ENCODE measurements at regions not wholly inside any gene's neighbourhood (a gene's known extent, or its start where the extent isn't known, plus 50 kb on each side); places are given as distances from the start of the nearest gene placed in this dataset.

DNA sequence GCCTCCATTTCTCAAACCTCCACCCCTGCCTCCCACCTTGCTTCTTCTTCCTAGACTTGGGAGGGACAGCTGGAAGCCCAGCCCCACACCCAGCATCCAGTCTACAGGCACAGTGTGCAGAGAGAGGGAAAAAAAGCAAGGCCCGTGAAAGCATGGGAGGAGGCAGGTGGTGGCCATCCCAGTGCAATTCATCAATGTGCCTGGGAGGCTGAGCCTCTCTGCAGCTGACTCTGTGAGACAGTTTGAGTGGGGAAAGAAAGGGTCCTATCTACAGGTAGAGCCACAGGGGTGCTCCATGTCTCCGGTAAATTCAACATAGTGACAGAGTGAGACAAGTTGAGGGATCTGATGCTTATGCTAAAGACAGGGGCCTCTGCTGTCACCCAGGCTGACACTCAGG is 340.6 kb downstream of the DYSF start:
- Histone ChIP-seq H3K9ac (ENCODE audit: low read length) (no peak overlapping the region), H3K27me3 (ENCODE audit: control insufficient read depth in 1 of 2, insufficient read depth in 2 of 2, low read length in 2 of 2) (no peaks in the 10 kb centered on the region), H3K27ac (ENCODE audit: low read depth, low read length) (no peak overlapping the region), H3K36me3 (ENCODE audit: insufficient read depth, low read length) (no peaks in the 10 kb centered on the region), H3K4me1 (ENCODE audit: insufficient read depth, low read length) (no peaks in the 10 kb centered on the region), H3K9me3 (ENCODE audit: low read length) (no peaks in the 10 kb centered on the region), H3K4me3 (ENCODE audit: low read depth in 1 of 2, low read length in 2 of 2) (no peak overlapping the region)

DNA sequence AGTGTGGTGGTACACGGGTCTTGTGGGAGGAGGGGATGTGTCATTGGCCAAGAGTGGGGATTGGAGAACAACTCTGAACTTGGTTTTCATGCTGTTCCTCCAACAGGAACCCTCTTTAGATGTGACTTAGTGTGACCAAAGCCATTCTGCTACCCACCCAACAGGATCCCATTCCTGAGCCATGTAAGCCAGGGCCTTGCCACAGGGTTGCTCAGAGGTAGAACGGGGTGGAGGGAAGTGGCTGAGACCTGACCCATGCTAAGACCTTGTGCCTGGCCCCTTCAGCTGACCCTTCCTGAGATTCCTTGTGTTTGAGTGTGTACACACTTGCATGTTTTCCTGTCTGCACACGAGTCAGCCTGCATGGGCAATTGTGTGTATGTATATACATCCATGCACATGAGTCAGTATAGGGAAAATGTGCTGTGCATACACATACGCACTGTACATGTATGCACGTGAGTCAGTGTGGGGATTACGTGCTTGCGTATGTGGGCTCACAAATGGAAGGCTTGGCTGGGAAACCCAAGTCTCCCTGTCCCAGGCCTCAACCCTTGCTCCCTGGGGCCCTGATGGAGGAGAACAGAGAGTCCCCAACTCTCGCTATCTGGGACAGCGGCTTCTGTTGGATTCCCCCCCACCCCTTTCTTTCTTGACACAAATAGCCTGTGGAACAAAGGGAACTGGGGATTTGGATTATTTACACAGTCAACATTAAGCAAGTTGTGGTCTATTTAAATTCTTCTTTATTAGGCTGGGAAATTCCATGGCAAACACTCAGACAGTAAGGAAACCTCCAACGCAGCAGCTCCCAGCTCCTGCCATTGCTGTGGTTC is 339.8 kb downstream of the DYSF start:
- Histone ChIP-seq H3K27ac (ENCODE audit: low read depth, low read length) (no peak overlapping the region), H3K9me3 (ENCODE audit: low read length) (no peaks in the 10 kb centered on the region), H3K4me3 (ENCODE audit: low read depth in 1 of 2, low read length in 2 of 2) (no peak overlapping the region), H3K36me3 (ENCODE audit: insufficient read depth, low read length) (no peaks in the 10 kb centered on the region), H3K27me3 (ENCODE audit: control insufficient read depth in 1 of 2, insufficient read depth in 2 of 2, low read length in 2 of 2) (no peaks in the 10 kb centered on the region), H3K9ac (ENCODE audit: low read length) (no peak overlapping the region), H3K4me1 (ENCODE audit: insufficient read depth, low read length) (no peaks in the 10 kb centered on the region)

DNA sequence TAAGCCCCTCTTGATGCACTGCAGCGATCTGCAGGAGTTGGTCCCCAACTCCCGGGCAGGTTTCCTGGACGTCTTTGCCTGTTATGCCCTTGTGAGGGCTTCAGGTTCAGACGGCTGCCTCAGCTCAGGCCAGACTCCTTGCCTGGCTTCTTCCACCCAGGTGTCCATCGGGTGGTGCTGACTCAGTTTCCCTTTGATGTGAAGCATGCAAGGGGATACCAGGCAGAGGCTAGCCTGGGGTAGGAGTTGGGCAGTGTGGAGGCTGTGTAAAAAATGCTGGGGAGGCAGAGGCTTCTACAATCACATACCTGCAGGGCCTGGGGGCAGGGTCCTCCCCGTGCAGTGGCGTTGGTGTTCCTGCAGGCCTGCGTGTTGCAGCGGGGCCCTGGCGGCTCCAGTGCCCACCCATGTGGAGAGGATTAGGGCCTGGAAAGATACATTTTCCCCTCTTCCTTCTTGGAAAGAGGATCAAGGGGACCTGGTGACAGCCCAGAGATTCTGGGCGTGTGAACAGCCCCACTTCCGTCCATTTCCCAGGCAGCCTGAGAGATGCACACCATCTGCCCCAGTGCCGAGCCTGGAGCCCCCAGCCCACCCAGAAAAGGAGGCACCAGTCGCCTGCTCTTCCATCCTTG is 338.3 kb downstream of the DYSF start:
- H3K9ac ChIP-seq (ENCODE audit: low read length) = no peak overlapping the region
- H3K27me3 ChIP-seq (ENCODE audit: control insufficient read depth in 1 of 2, insufficient read depth in 2 of 2, low read length in 2 of 2) = no peaks in the 10 kb centered on the region
- no peak overlapping the region for H3K27ac ChIP-seq (ENCODE audit: low read depth, low read length)
- no peaks in the 10 kb centered on the region for H3K36me3 ChIP-seq (ENCODE audit: insufficient read depth, low read length)
- no peak overlapping the region for H3K4me3 ChIP-seq (ENCODE audit: low read depth in 1 of 2, low read length in 2 of 2)
- H3K4me1 ChIP-seq (ENCODE audit: insufficient read depth, low read length) = no peaks in the 10 kb centered on the region
- no peaks in the 10 kb centered on the region for H3K9me3 ChIP-seq (ENCODE audit: low read length)

DNA sequence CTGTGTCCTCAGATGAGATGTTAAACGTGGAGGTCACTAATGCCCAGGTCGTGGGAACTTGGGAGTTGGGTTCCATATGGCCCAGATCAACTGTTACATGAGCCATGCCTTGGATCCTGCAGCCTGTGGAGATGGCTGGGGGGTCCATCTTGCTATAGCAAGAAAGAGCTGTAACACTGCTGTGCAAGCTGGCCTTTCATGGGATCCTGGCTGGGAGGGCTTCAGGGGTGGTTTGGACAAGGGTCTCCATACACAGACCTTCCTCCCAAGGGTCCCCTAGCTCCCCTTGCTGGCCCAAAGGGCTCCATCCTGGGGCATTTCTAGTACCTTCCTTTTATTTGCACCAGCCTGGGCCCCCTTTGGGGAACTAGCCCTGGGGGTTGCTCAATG is 337.7 kb downstream of the DYSF start:
- Histone ChIP-seq H3K36me3 (ENCODE audit: insufficient read depth, low read length) (no peaks in the 10 kb centered on the region), H3K9me3 (ENCODE audit: low read length) (no peaks in the 10 kb centered on the region), H3K27me3 (ENCODE audit: control insufficient read depth in 1 of 2, insufficient read depth in 2 of 2, low read length in 2 of 2) (no peaks in the 10 kb centered on the region), H3K27ac (ENCODE audit: low read depth, low read length) (no peak overlapping the region), H3K9ac (ENCODE audit: low read length) (no peak overlapping the region), H3K4me1 (ENCODE audit: insufficient read depth, low read length) (no peaks in the 10 kb centered on the region), H3K4me3 (ENCODE audit: low read depth in 1 of 2, low read length in 2 of 2) (no peak overlapping the region)

DNA sequence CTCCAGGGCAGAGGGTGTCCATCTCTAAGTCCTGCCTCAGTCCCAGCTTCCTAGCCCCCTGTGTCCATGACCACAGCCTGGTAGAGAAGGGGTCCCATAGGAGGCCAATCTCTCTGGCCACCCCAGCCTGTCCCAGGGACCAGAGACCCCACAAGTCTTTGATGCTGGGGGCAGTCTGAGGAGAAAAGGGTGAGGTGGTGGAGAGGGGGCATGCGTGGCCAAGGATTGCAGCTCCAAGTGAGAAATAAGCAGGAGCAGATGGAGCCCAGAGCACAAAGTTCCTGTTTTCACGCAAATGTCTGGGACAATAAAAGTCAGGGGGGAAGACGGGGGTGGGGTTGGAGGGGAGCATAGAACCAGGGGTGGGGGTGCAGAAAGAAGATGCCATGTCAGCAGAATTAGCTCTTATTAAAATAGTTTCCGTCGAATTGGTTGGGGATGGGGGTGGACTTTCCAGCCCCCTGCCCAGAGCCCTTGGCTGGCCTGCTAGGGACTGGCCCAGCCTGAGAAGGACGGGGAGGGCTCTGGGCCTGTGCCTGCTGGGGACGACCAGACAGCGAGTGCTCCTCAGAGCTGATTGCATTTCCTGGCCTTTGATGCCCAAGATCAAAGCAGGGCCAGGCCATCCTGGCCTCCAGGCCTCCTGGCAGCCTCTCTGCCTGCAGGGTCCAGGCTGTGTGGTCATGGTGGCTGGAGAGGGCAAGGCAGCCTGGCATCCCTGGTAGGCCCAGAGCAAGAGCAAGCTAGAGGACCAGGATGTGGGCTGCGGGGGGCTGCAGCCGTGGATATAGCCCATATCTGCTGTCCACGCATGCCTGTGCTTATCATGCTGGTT is 337.1 kb downstream of the DYSF start:
- no peaks in the 10 kb centered on the region for H3K27me3 ChIP-seq (ENCODE audit: control insufficient read depth in 1 of 2, insufficient read depth in 2 of 2, low read length in 2 of 2)
- no peak overlapping the region for H3K9ac ChIP-seq (ENCODE audit: low read length)
- no peak overlapping the region for H3K4me3 ChIP-seq (ENCODE audit: low read depth in 1 of 2, low read length in 2 of 2)
- H3K36me3 ChIP-seq (ENCODE audit: insufficient read depth, low read length) = no peaks in the 10 kb centered on the region
- H3K4me1 ChIP-seq (ENCODE audit: insufficient read depth, low read length) = no peaks in the 10 kb centered on the region
- H3K27ac ChIP-seq (ENCODE audit: low read depth, low read length) = no peak overlapping the region
- no peaks in the 10 kb centered on the region for H3K9me3 ChIP-seq (ENCODE audit: low read length)

DNA sequence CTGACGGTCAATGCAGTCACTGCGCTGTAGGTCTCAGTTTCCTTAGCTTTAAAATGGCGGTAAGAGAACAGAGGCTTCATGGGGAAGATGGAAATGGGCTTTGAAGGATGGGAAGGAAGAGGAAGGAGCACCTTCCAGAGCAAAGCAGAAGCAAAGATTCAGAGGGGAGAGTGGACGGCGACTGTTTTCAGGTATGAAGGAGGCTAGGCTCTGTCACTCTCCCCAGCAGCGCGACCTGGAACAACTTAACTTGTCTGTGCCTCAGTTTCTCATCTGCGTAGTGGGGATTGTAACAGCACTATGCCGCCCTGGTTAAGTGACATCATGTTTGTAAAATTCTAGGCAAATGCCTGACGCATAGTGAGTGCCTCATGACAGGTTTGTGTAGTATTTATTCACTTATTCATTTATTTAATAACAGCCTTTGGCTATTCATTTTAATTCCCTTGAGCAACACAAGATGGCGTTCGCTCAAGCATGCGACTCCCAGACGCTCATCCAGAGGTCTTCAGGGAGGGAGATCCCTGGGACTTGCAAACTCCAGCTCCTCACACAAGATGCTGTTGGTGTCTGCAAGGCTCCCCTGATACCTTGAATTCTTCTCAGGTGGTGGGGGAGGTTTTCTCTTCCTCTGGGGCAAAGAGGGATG is 336.3 kb downstream of the DYSF start:
- Histone ChIP-seq H3K27me3 (ENCODE audit: control insufficient read depth in 1 of 2, insufficient read depth in 2 of 2, low read length in 2 of 2) (no peaks in the 10 kb centered on the region), H3K4me3 (ENCODE audit: low read depth in 1 of 2, low read length in 2 of 2) (no peak overlapping the region), H3K4me1 (ENCODE audit: insufficient read depth, low read length) (peaks cover 7% of the 10 kb centered on the region), H3K36me3 (ENCODE audit: insufficient read depth, low read length) (no peaks in the 10 kb centered on the region), H3K27ac (ENCODE audit: low read depth, low read length) (no peak overlapping the region), H3K9ac (ENCODE audit: low read length) (no peak overlapping the region), H3K9me3 (ENCODE audit: low read length) (no peaks in the 10 kb centered on the region)

DNA sequence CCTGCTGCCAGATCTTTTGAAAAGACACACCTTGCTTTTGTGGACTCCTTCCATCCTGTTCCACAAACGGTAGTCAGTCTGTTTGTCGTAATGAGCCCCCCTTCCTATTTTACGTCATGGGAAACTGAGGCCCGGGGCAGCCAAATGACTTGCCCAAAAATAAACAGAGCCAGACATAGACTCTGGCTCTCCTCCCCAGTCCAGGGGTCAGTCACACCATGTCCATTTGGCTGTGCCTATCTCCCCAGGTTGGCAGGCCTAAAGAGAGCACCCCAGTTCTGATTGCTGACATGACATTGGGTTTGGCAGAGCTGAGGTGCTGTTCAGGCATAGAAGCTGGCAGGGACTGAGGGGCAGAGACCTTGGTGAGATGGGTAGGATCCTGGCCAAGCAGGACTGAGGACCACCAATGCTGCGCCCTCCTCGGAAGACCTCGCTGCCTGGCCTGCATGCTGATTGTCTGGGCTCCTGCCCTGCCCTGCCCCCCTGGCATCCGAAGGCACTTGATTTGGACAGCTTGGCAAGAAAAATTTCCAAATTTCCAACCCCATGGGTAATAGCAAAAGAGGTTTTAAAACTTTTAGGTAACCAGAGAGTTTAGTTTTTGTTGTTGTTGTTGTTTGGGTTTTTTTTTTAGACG is 335.4 kb downstream of the DYSF start:
- Histone ChIP-seq H3K4me1 (ENCODE audit: insufficient read depth, low read length) (peaks cover 10% of the 10 kb centered on the region), H3K9ac (ENCODE audit: low read length) (no peak overlapping the region), H3K36me3 (ENCODE audit: insufficient read depth, low read length) (no peaks in the 10 kb centered on the region), H3K9me3 (ENCODE audit: low read length) (no peaks in the 10 kb centered on the region), H3K27ac (ENCODE audit: low read depth, low read length) (no peak overlapping the region), H3K4me3 (ENCODE audit: low read depth in 1 of 2, low read length in 2 of 2) (no peak overlapping the region), H3K27me3 (ENCODE audit: control insufficient read depth in 1 of 2, insufficient read depth in 2 of 2, low read length in 2 of 2) (no peaks in the 10 kb centered on the region)

DNA sequence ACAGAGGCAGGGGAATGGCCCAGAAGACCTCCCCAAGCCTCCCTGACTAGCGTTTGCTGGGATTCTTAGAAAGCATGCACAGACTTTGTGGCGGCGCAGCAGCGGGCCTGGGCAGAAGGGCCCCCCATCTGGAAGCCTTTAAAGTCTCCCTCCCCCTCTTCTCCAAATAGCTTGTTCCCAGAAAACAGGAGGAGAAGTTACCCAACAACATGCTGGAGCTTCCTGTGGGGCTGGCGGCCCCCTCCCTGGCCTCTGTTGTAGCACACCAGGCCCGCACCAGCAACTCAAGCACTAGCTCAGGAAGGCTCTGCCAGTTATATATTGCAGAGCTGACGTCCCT is 334.8 kb downstream of the DYSF start:
- H3K36me3 ChIP-seq (ENCODE audit: insufficient read depth, low read length) = no peaks in the 10 kb centered on the region
- H3K9ac ChIP-seq (ENCODE audit: low read length) = no peak overlapping the region
- no peak overlapping the region for H3K27ac ChIP-seq (ENCODE audit: low read depth, low read length)
- H3K27me3 ChIP-seq (ENCODE audit: control insufficient read depth in 1 of 2, insufficient read depth in 2 of 2, low read length in 2 of 2) = no peaks in the 10 kb centered on the region
- H3K4me3 ChIP-seq (ENCODE audit: low read depth in 1 of 2, low read length in 2 of 2) = no peak overlapping the region
- peaks cover 10% of the 10 kb centered on the region for H3K4me1 ChIP-seq (ENCODE audit: insufficient read depth, low read length)
- no peaks in the 10 kb centered on the region for H3K9me3 ChIP-seq (ENCODE audit: low read length)

DNA sequence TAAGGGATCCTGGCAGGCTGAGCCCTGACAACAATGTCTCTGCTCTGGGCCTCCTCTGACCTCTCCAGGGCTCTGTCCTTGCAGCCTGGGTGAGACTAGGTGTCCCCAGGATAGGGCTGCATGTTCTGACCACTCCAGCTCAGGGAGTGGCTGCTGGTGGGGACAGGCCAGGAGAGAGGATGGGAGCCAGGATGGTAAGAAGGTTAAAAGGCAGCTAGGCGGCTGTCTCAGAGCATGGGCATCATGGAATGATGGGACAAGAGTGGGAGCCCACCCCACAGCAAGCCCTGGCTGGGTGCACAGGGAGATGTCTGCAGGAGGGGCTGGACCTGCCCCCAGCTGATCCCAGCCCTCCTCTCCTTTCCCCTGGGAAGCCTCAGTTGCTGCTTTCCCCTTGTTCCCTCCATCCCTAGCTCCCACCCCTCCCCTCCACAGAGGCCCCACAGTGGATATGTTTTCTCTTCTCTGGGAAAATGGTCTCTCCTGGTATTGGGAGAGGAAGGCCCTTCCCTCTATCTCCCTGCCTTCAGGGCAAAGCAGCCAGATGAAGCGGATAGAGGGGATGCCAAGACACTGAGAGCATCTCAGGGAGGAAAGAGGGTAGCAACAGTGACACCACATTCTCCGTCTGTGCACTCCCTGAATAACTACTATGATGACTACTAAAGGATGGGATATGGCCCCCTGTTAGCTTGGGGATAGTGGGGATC is 334.3 kb downstream of the DYSF start:
- Histone ChIP-seq H3K4me1 (ENCODE audit: insufficient read depth, low read length) (peaks cover 10% of the 10 kb centered on the region), H3K9ac (ENCODE audit: low read length) (no peak overlapping the region), H3K4me3 (ENCODE audit: low read depth in 1 of 2, low read length in 2 of 2) (no peak overlapping the region), H3K27ac (ENCODE audit: low read depth, low read length) (no peak overlapping the region), H3K9me3 (ENCODE audit: low read length) (no peaks in the 10 kb centered on the region), H3K36me3 (ENCODE audit: insufficient read depth, low read length) (no peaks in the 10 kb centered on the region), H3K27me3 (ENCODE audit: control insufficient read depth in 1 of 2, insufficient read depth in 2 of 2, low read length in 2 of 2) (no peaks in the 10 kb centered on the region)

DNA sequence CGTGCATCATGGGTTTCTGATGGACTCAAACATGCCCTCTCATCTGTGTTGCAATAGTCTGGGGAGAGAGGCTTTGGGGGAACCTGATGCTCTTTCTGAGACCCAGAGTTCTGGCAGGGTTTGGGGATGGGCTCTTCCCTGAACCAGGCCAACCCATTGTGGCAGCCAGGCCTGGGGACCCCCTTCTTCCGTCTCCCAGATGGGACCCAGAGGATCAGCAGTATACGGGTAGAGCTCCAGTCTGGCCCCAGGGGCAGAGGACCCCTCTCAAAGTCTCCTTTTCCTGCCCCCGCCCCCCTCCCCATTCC is 333.7 kb downstream of the DYSF start:
- Histone ChIP-seq H3K4me3 (ENCODE audit: low read depth in 1 of 2, low read length in 2 of 2) (no peak overlapping the region), H3K9me3 (ENCODE audit: low read length) (no peaks in the 10 kb centered on the region), H3K36me3 (ENCODE audit: insufficient read depth, low read length) (no peaks in the 10 kb centered on the region), H3K4me1 (ENCODE audit: insufficient read depth, low read length) (peaks cover 10% of the 10 kb centered on the region), H3K27me3 (ENCODE audit: control insufficient read depth in 1 of 2, insufficient read depth in 2 of 2, low read length in 2 of 2) (no peaks in the 10 kb centered on the region), H3K9ac (ENCODE audit: low read length) (no peak overlapping the region), H3K27ac (ENCODE audit: low read depth, low read length) (no peak overlapping the region)
